ENCODE measurements at regions not wholly inside any gene's neighbourhood (a gene's known extent, or its start where the extent isn't known, plus 50 kb on each side); places are given as distances from the start of the nearest gene placed in this dataset.

DNA sequence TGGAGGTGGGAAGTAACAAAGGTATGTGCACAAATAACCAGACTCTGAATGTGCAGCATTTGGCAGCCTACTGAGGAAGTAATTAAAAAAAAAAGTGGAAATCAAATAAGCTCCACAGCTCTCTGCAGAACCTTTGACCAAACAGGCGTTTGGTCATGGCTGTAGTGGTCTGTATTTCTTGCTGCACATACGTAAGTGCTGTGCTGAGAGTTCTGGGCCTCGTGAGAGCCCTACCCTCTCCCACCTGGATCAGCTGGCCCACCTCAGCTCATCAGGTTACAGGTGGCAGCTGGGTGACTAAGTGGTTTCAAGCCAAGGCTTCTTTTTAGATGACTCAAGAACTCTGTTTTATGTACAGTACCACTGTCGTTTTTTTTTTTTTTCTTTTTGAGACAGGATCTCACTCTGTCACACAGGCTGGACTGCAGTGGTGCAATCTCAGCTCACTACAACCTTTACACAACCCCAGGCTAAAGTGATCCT, 178.2 kb upstream of the KLF6 start:
- no peak for DNase-seq
- intact Hi-C loops (cut with DNase I; ENCODE audit: low total_unique reads) = no loop called here
- Histone ChIP-seq H3K9me3 (no peaks in the 10 kb centered on the region), H3K4me1 (no peaks in the 10 kb centered on the region), H3K36me3 (no peaks in the 10 kb centered on the region), H3K27ac (no peak overlapping the region), H3K27me3 (no peaks in the 10 kb centered on the region), H3K4me3 (no peak overlapping the region)
- no peak for ATAC-seq
- in situ Hi-C loops (cut with MboI; ENCODE audit: low sequenced_read_pairs in 4 of 4) = no loop called here
- TF ChIP-seq CTCF (IDR thresholded peaks at IDR 0.05 in 4 of 5, conservative IDR thresholded peaks at IDR 0.05 in 1 of 5) (no peak), POLR2A (IDR thresholded peaks at IDR 0.05) (no peak)

- in situ Hi-C loops (cut with MboI; ENCODE audit: low sequenced_read_pairs in 4 of 4) = no loop called here
These were observed 176.1 kb upstream of the KLF6 start for GRCh38 chr10:3961082-3961481.

GRCh38 chr10:3960496-3960895, 175.5 kb upstream of the KLF6 start:
- no peak for DNase-seq
- TF ChIP-seq CTCF (IDR thresholded peaks at IDR 0.05 in 4 of 5, conservative IDR thresholded peaks at IDR 0.05 in 1 of 5) (no peak), POLR2A (IDR thresholded peaks at IDR 0.05) (no peak)
- Histone ChIP-seq H3K36me3 (no peaks in the 10 kb centered on the region), H3K27ac (no peak overlapping the region), H3K4me3 (no peak overlapping the region), H3K9me3 (no peaks in the 10 kb centered on the region), H3K4me1 (no peaks in the 10 kb centered on the region), H3K27me3 (no peaks in the 10 kb centered on the region)
- no peak for ATAC-seq
- in situ Hi-C loops (cut with MboI; ENCODE audit: low sequenced_read_pairs in 4 of 4) (no loop called here), intact Hi-C loops (cut with DNase I; ENCODE audit: low total_unique reads) (no loop called here)

More at GRCh38 chr10:3961082-3961481, 176.1 kb upstream of the KLF6 start:
- no peaks in the 10 kb centered on the region for H3K9me3 ChIP-seq
- H3K27me3 ChIP-seq = no peaks in the 10 kb centered on the region
- ATAC-seq (no peak), DNase-seq (no peak)
- intact Hi-C loops (cut with DNase I; ENCODE audit: low total_unique reads) = no loop called here
- H3K4me3 ChIP-seq = no peak overlapping the region
- no peaks in the 10 kb centered on the region for H3K36me3 ChIP-seq
- no peaks in the 10 kb centered on the region for H3K4me1 ChIP-seq
- TF ChIP-seq POLR2A (IDR thresholded peaks at IDR 0.05) (no peak), CTCF (IDR thresholded peaks at IDR 0.05 in 4 of 5, conservative IDR thresholded peaks at IDR 0.05 in 1 of 5) (no peak)
- no peak overlapping the region for H3K27ac ChIP-seq

DNA sequence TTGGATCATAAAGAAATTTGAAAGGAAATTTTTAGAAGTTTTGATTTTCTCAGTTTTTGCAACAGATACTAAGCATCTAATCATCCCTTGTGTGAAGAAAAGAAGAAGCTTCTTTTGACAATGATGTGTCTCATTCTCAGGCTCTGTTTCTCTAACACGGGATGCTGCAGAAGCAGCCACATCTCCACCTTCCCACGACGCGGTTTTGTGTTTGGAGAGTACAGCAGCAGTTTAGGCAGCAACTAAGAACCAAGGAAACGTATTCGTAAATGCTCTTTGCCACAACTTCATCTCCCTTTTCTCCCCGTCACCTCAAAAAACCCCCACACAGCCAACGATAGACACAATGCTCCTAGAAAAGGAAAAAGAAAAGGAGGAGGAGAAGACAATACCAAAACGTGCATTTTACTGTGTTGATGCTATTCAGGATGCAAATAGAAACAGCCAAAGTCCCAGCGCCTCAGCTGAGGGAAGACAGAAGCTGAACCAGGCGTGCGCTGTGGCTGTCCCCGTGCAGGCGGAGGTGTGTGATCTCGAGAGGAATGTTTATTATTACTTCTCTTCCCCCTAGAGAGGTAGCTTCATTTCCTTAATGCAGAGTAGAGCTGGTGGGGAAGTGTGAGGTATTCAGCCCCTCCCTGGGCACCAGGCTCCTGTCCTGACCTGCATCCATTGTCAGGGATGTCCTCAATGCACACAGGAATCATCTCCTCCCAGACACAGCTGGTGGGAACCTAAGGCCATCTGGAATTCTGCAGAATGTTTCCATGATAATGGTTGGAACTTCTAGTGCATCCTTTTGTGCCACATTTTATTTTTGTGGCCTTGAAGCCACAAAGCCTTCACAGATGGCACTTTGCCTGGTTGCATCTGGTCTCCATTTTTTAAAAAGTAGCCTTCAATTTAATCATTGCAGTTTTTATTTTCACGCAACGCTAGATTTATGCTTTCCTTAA, 174.6 kb upstream of the KLF6 start:
- ATAC-seq (no peak), DNase-seq (no peak)
- H3K27ac ChIP-seq = no peak overlapping the region
- TF ChIP-seq POLR2A (IDR thresholded peaks at IDR 0.05) (no peak), CTCF (IDR thresholded peaks at IDR 0.05 in 4 of 5, conservative IDR thresholded peaks at IDR 0.05 in 1 of 5) (no peak)
- intact Hi-C loops (cut with DNase I; ENCODE audit: low total_unique reads) (no loop called here), in situ Hi-C loops (cut with MboI; ENCODE audit: low sequenced_read_pairs in 4 of 4) (no loop called here)
- H3K4me3 ChIP-seq = no peak overlapping the region
- no peaks in the 10 kb centered on the region for H3K4me1 ChIP-seq
- no peaks in the 10 kb centered on the region for H3K9me3 ChIP-seq
- no peaks in the 10 kb centered on the region for H3K27me3 ChIP-seq
- H3K36me3 ChIP-seq = no peaks in the 10 kb centered on the region
